ENCODE measurements at regions not wholly inside any gene's neighbourhood (a gene's known extent, or its start where the extent isn't known, plus 50 kb on each side); places are given as distances from the start of the nearest gene placed in this dataset.
"Not testable (repeated sequence)": the region's sequence is repeated elsewhere in the genome, so short reads cannot be mapped to it uniquely, and the experiment has no call there.

DNA sequence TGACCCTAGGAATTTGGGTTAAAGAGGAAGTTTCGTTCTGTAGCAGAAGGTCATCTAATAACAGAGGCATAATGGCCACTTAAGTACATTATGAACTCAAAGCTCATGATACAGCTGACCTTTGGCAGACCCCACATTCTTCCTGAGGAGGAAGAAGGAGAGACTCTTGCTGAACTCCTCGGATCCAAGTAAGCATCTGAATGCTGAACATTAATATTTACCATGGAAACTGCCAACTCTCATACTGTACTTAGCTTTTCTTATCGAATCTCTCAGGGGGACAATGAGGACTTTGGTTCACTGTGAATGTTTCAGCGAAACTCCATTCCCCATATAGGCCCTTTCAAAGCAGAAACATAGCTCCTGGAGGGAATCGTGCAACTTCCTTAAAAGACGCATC lies 781.4 kb upstream of the GYPC start:
- no peak for DNase-seq

DNA sequence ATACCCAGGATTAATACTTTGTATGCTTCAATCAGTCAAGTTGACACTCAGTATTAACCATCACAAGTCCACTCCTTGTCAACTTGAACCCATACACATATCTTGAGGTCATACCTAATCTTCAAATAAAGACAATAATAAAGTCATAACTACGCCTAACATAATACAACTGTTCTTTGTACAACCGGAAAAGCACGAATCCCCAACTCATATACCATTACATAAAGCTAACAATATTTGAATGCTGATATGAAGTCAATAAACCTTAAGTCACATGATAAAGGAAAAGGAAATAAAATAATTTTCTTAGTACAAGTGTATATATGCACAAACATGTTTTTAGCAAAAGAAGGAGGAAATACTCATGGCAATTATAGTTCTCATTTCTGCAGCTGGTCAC lies 770.6 kb upstream of the GYPC start:
- no peak for DNase-seq

DNA sequence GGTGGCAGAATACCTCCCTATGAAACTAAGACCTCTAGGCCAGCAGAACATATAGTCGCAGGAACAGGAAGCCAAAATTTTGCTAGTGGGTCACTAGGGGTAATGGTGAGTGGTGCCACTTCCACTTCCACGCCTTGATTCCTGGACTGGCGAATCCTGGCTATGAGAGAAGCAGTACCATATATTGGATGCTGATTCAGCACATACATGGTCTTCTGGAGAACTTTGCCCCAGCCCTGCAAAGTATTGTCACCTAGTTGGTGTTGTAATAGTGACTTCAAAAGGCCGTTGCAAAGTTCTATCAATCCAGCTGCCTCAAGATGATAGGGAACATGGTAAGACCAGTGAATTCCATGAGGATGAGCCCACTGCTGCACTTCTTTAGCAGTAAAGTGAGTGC lies 769.8 kb upstream of the GYPC start:
- DNase-seq = no peak

DNA sequence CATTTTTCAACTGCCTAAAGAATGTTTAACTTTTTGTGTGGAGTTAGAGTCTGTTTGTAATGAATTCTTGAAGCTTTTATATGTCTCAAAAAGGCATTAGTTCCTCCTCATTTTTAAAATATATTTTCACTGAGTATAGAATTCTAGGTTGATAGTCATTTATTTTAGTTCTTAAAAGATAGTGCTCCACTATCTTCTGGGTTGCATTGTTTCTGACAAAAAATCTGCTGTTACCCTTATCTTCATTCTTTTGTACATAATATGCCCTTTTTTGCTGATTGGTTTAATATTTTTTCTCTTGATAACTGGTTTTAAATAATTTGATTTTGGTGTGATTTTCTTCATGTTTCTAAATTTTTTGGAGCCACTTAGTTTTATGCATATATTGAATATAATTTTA lies 754.7 kb upstream of the GYPC start:
- DNase-seq = no peak

DNA sequence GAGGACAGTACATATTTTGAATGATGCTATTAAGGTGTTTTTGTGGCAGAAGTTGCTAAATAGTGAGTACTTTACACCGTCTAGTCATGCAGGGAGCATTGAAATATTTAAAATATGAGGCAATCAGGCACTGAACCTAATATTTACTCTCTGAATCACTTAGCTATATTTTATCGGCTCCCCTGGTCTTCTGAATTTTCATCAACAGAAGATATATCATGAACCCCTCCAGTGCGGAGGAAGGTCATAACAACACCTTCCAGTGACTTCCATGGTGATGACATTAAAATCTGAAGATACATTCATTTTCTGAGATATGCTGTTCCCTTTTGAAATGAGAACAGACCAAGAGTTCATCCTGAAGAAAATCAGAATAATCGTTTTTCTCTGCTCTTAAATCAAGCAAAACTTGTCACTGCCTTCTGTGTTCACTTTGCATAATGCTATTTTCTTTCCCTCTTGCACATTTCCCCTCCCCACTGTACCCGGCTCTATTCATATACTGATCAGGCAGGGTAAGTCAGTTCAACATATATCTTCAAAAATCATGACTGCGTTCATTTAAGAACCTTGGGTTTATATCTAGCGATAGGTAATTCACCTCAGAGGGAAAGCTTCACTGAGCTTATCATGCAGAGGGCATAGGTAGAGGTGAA lies 729.9 kb upstream of the GYPC start:
- DNase-seq = no peak

DNA sequence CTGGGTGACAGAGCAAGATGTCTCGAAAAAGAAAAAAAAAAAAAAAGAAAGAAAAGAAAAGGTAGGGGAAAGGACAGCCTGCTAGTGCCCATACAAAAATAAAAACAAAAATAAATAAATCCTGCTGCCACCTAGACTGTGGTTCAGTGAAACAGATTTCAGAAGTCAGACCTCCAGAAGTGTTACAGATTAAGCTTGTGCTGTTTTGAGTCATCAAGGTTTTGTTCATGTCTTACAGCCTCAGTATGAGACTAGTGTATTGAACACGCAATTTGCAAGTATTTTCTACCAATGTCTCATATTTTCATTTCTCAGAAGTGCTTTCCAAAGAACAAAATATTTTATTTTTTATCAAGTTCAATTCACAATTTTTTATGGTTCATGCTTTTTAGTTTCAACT lies 720.4 kb upstream of the GYPC start:
- no peak for DNase-seq

DNA sequence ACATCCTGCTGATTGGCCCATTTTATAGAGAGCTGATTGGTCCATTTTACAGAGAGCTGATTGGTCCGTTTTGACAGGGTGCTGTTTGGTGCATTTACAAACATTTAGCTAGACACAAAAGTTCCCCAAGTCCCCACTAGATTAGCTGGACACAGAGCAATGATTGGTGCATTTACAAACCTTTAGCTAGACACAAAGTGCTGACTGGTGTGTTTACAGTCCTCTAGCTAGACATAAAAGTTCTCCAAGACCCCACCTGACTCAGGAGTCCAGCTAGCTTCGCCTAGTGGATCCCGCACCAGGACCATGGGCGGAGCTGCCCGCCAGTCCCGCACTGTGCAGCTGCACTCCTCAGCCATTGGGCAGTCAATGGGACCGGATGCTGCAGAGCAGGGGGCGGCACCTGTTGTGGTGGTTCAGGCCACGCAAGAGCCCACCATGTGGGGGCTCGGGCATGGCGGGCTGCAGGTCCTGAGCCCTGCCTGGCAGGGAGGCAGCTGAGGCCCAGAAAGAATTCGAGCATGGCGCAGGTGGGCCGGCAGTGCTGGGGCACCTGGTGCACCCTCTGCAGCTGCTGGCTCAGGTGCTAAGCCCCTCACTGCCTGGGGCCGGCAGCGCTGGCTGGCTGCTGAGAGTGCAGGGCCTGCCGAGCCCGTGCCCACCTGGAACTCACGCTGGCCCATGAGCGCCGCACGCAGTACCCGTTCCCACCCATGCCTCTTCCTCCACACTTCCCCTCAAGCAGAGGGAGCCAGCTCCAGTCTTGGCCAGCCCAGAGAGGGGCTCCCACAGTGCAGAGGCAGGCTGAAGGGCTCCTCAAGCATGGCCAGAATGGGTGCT lies 713.2 kb upstream of the GYPC start:
- no peak for DNase-seq

DNA sequence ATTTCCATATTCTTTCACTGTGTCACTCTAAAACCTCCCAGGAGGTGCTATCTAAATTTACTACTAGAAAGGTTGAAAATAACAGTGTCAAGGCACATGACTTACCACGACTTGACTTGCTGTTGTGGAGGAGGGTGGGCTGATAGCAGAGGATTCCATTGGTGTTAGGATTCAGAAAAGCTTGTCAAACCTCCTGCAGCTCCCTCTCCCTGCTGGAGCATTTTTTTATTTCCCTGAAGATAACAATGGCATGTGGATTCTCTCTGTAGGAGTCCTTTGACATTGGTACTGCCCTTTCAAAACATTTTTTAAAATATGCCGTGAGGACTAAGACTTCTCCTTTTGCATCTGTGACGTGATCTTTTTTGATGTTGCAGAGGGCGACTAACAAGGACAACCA lies 696.9 kb upstream of the GYPC start:
- DNase-seq = no peak

DNA sequence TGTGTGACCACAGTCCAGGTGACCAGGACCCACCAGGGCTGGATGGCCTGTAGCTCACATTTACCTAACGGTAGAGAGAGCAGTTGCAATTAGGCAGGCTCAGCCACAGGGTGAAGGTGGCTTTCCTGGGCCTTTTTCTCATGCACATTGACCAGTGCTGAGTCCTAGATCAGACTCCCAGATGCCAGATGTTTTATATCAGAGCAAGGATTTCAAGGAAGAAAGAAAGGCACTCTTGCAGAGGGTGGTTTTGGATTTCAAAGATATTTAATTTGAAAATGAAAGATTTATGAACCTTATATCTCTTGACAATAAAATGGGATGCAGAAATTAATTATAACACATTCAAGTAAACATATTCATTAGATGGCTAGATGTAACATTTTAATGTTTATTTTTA lies 694.2 kb upstream of the GYPC start:
- DNase-seq = no peak

DNA sequence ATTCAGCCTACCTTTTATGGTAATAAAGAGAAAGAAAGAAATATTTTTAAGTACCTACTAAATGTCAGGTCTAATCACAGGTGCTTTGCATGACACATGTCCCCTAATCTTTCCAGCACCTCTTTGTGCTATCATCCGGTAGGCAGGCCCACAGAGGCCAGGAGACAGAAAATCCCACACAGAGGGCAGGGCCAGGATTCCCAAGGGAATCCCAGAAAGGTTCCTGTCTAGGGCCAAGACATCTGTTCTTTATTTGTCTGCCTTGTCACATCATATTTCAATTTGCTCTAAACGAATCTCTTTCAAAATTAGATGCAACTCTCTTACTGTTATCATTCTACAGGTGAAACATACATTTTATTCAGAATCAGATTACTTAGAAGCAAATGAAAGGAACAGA lies 676.1 kb upstream of the GYPC start:
- DNase-seq = no peak

DNA sequence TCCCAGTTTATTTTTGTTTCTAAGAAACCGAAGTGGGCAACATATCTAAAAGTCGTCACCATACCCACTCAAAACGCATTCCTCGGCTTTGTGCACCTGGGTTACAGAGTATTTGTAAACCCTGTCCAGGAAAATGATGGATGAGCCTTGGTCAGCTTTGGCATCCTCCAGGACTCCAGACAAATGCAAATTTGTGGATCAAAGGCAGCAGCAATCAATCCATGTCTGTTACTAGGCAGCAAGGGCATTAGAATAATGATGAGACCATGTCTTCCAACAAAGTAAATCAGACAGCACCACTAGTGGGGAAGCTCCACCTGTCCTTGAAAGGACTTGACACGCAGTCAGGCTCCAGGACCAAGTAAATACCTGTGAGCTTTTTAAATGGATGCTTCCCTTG lies 672.6 kb upstream of the GYPC start:
- no peak for DNase-seq

DNA sequence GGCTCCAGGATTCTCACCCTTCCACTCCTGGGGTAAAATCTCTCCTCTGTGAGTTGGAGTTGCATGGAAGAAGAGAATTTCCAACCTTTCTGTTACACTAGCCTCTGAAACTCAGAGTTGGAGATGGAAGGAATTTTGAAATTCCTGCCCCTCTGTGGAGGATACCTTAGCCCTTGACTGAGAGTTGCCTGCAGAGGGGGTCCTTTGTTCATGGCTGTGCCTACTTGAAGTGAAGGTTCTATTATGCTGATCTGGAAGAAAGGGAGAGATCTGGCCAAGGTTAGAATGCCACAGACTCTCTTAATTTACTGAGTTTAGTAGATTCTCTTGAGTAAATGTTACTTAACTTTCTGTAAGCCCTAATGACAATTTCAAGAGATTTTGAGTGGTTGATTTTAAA lies 626.6 kb upstream of the GYPC start:
- DNase-seq = no peak

DNA sequence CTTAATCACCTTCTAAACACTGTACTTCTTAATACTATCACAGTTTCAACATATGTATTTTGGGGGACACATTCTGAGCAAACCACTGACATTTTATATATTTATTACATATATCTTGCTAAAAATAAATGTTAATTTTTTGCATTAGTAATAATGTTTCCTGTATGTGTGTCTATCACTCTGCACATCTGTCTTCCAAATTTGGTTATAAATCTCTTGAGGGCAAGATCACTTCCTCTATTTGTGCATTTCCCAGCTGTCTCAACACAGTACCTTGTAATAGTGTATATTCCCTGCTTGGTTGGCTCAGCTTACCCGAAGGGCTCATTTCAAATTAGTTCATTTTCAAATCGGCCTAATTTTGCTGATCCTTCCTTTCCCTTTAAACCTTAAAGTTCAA lies 617.1 kb upstream of the GYPC start:
- no peak for DNase-seq

DNA sequence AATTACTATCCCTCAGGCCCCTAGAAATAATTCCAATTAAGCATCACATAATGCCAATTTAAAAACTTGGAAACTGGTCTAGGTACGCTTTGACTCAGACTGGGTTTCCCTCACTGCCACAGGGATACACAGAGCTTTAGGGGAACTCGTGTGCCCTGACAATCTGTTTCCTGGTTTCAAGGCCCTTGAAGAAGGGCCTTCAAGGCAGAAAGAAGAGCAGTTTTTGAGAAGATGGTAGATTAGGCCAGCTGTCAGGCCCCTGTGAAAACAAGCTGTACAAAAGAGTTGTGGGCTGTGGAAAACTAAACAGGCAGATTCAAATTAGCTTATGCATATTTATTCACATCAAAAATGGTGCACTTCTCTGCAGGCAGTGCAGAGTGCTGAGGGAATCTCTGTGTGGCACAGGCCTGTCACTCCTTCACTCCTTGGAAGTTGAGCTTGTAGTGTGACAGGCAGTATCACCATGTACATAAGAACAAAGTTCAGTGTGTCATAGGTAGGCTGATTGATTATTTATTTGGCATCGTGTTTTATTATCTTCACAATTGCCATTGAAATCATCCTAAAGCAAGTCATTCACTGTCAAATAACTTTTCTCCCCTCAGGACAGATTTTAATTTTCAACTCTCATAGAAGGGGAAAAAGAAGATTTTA lies 614.4 kb upstream of the GYPC start:
- no peak for DNase-seq

DNA sequence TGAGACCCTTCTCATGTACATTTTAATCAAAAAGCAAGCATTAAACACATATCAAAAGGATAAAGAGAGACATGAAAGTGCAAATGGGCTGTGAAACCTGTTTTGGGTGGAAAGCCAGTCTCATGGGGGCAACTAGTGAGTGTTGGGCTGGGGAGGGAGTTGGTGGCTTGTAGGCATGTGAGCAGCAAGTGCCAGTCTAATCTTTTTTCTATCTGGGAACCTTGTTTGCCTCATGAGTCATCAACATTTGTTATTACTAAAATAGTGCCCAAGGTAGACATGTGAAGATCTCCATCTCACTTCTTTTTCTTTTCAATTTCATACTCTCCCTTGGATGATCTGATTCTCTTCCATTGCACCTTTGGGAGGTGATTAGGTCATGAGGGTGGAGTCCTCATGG lies 613.9 kb upstream of the GYPC start:
- DNase-seq = no peak

DNA sequence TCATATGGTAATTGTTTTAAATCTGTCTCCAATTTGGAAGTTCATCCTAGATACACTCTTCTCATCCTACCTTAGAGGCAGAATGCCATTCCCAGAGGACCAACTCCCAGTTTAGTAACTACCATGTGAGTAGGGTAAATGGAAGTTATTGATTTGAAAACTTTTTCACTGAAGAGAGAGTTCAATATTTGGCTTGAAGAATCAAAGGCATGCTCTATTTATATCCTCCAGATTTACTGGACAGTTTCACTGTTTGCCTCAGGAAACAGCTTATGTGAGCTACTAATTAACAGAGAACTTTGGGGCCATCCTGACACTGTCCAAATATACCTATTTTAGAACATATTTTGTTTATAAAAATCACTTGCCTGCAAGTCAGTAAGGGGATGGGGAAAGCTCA lies 607.2 kb upstream of the GYPC start:
- no peak for DNase-seq

DNA sequence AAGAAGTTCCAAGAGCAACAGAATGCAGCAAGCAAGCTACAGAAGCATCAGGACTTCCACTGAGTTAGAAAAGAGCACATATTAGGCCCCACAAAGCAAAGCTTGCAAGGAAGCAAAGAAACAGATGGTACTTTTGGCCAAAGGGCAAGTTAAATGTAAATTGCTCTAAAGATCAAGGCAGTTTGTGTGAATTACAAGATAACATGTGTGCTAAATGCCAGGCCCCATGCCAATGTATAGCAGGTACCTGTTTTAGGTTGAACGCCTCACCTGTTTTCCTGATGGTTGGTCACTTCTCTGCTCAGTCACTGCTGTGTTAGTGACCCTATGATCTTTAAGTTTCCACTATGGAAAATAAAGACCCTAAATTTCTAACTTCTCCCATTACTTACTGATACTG lies 606.5 kb upstream of the GYPC start:
- DNase-seq = no peak

DNA sequence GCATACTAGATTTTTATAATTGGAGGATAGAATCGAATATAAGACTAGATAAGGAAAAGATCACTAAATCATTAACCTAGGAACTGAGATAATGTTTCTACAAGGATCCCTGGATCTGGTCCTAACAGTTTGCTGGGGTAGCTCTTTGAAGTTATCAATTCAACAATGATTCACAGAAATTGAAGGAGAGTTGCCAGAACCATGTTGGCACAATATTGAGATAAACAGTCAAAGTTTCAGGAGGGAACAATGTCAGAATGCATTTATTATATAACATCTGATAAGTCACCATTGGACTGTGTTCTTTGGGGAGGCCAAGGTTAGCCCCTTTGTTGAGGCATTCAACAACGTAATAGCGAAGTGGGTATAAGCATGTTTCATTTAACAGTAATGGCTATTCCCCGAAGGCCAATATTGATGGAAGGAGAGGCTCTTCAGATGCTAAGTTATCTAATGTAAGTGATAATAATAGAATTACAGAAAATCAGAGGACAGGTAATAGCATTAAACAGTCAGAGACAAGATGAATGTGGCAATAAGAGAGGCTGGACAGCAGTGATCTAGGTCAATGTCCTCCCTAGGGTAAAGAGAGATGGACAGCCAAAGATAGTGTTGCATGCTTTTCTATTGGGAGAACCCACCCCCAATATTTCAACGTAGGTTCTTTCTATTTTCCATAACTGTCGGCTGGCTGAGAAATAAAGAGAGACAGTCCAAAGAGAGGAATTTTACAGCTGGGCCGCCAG lies 604.8 kb upstream of the GYPC start:
- no peak for DNase-seq

DNA sequence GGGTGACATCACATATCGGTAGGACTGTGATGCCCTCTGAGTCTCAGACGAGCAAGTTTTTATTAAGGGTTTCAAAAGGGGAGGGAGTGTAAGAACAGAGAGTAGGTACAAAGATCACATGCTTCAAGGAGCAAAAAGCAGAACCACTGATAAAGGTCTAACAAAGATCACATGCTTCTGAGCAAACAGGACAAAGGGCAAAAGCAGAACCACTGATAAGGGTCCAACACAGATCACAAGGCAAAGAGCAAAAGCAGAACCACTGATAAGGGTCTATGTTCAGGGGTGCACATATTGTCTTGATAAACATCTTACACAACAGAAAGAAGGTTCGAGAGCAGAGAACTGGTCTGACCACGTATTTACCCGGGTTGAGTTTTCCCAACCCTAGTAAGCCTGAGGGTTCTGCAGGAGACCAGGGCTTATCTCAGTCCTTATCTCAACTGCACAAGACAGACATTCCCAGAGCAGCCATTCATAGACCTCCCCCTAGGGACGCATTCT lies 604.2 kb upstream of the GYPC start:
- not testable (repeated sequence) for DNase-seq

DNA sequence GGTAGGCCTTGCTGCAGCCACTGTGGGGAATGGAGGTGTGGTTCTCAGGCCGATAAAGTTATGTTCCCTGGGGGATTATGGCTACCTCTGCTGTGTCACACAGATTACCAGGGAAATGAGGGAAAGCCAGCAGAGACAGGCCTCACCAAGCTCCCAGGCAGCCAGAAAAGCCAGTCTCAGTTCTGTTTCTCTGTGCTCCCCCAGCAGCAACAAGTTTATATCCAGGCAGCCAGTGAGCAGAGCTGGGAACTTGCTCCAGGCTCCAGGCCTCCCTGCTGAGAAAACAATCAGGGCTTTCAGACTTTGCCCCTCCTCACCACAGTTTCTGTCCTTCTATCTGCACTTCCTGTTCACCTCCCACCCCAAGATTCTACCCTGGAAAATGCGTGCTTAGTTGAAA lies 596.6 kb upstream of the GYPC start:
- no peak for DNase-seq

DNA sequence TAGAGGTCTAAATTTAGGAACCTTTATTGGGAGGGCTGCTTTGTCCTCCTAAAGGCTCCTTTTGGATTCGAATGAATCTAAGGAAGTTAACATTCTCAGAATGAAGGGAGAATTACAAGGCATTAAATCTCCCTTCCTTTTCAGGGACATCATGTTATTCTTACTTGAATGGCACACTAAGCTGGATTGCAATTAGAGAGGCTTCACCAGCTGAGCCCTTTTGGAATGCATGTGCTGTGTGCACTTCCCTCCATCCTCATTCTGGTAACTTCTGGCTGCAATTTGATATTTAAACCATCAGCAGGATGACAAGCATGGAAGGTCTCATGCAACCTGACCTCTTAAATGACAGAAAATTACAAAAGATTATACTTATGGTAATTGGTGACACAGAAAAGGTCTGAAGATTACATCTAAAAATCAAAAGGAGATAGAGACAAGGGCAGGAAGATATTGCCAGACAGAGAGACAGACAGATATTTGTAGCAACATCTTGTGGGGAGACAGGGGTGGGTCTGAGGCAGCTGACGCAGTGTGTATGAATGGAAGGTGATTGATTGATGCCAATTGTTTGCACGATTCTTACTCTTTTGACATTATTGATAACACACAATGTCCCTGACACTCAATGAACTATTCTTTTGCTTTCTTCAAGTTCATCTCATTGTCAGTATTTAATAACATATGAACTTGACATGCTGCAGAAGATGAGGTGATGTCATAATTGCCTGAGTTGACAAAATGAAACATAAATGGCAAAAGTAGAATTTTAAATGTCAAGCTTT lies 570.8 kb upstream of the GYPC start:
- no peak for DNase-seq

DNA sequence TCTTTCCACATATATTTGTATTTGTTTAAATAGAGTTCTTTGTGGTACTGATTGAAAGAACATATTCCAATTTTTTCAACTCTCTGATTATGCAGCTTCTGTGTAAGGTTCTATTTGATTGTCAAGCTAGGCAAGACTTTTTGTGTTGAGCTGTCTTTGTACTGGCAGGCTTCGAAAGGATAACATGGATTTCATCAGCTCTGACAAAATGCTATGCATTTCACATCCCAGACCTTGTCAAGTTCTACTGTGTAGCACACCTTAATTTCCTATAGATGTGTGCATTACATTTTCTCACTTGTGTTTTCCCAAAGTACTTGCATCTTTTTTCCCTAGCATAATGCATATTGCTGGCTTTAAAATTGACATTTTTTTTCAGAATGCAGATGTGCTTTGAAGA lies 555.0 kb upstream of the GYPC start:
- no peak for DNase-seq
